ENCODE measurements at regions not wholly inside any gene's neighbourhood (a gene's known extent, or its start where the extent isn't known, plus 50 kb on each side); places are given as distances from the start of the nearest gene placed in this dataset.

DNA sequence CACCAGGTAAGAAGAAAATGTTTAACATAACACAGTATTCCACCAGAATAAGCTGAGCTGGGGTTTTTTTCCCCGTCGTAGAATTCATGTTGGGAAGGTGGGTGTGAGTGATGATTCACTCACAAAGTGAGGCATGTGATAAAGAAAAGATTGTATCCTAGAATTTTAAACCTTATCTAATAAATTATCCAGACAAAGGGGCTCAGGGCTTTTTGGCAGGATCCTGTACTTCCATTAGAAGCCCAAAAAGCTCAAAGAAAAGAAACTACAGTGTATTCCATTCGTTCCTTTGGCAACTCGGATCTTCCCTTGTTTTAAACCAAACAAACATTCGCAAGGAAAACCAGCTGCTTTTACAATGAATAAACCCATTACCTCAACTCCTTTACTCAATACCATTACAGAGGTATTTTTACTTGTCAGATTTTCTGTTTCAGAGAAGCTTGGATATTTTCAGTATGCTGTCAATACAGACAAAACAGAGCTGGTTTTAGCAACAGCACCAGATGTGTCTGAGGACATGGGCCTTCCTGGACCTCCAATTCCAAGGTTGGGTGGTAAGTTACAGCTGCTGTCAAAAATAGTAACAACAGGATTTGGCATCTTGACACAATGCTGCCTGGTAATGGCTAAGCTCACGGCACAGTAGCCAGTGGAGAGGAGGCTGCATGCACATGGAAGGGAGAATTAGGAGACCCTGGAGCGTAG, 159.9 kb upstream of the RUNX1 start:
- TF ChIP-seq, protein P1, sequence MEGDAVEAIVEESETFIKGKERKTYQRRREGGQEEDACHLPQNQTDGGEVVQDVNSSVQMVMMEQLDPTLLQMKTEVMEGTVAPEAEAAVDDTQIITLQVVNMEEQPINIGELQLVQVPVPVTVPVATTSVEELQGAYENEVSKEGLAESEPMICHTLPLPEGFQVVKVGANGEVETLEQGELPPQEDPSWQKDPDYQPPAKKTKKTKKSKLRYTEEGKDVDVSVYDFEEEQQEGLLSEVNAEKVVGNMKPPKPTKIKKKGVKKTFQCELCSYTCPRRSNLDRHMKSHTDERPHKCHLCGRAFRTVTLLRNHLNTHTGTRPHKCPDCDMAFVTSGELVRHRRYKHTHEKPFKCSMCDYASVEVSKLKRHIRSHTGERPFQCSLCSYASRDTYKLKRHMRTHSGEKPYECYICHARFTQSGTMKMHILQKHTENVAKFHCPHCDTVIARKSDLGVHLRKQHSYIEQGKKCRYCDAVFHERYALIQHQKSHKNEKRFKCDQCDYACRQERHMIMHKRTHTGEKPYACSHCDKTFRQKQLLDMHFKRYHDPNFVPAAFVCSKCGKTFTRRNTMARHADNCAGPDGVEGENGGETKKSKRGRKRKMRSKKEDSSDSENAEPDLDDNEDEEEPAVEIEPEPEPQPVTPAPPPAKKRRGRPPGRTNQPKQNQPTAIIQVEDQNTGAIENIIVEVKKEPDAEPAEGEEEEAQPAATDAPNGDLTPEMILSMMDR (IDR thresholded peaks at IDR 0.05; ENCODE audit: unreplicated experiment), result no peak
- H3K27me3 Mint-ChIP-seq (ENCODE audit: unreplicated experiment), result no peaks in the 10 kb centered on the region
- peaks cover 20% of the 10 kb centered on the region for H3K4me1 Mint-ChIP-seq (ENCODE audit: unreplicated experiment)
- DNase-seq (ENCODE audit: low spot score), result no peak
- H3K36me3 Mint-ChIP-seq (ENCODE audit: low read depth, unreplicated experiment), result no peaks in the 10 kb centered on the region
- H3K4me3 Mint-ChIP-seq (ENCODE audit: unreplicated experiment), result no peak overlapping the region
- no peaks in the 10 kb centered on the region for H3K9me3 Mint-ChIP-seq (ENCODE audit: unreplicated experiment)
- no peak overlapping the region for H3K27ac Mint-ChIP-seq (ENCODE audit: unreplicated experiment)

DNA sequence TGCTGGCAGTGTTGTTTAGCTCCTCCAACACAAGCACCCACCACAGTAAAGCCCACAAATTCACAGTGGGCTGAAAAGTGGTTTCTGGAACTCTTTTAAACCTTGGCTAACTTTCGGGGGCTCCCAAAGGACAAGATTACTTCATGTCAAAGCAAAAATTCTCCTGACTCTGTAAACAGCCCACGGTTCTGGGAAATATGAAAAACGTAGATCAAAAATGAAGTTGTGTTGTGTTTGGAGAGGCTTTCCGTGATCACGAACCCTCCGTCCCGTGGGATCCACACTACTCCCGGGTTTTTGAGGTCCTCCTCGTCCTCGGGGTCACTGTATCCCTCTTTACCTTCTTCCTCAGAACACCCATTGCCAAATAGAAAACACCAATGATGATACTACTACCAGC, 159.0 kb upstream of the RUNX1 start:
- DNase-seq (ENCODE audit: low spot score), result no peak
- peaks cover 28% of the 10 kb centered on the region for H3K4me1 Mint-ChIP-seq (ENCODE audit: unreplicated experiment)
- no peak overlapping the region for H3K27ac Mint-ChIP-seq (ENCODE audit: unreplicated experiment)
- H3K9me3 Mint-ChIP-seq (ENCODE audit: unreplicated experiment), result no peaks in the 10 kb centered on the region
- H3K36me3 Mint-ChIP-seq (ENCODE audit: low read depth, unreplicated experiment), result no peaks in the 10 kb centered on the region
- TF ChIP-seq, protein P1 (IDR thresholded peaks at IDR 0.05; ENCODE audit: unreplicated experiment), result no peak
- no peaks in the 10 kb centered on the region for H3K27me3 Mint-ChIP-seq (ENCODE audit: unreplicated experiment)
- no peak overlapping the region for H3K4me3 Mint-ChIP-seq (ENCODE audit: unreplicated experiment)

DNA sequence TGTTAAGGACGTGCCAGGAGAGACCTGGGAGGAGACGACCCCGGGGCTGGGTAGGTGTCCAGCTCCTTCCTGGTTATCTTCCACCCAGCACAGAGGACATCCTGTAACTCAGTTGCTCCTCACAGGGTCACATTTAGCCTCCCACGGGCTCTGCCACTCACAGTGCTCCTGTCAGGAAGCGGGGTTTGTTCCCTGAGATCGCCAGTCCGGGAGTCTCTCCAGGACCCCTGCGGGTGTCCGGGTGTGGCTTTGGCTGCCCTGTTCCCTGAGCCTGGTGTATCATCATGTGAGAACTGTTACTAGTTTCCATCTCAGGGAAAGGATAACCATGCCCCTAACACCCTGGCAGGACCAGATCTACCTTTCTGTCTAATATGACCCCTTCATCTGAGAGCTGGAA, 158.2 kb upstream of the RUNX1 start:
- Mint-ChIP-seq H3K4me1 (ENCODE audit: unreplicated experiment) (peaks cover 32% of the 10 kb centered on the region), H3K36me3 (ENCODE audit: low read depth, unreplicated experiment) (no peaks in the 10 kb centered on the region), H3K27me3 (ENCODE audit: unreplicated experiment) (no peaks in the 10 kb centered on the region), H3K27ac (ENCODE audit: unreplicated experiment) (no peak overlapping the region), H3K4me3 (ENCODE audit: unreplicated experiment) (no peak overlapping the region), H3K9me3 (ENCODE audit: unreplicated experiment) (no peaks in the 10 kb centered on the region)
- TF ChIP-seq, protein P1 (IDR thresholded peaks at IDR 0.05; ENCODE audit: unreplicated experiment), result no peak
- no peak for DNase-seq (ENCODE audit: low spot score)

DNA sequence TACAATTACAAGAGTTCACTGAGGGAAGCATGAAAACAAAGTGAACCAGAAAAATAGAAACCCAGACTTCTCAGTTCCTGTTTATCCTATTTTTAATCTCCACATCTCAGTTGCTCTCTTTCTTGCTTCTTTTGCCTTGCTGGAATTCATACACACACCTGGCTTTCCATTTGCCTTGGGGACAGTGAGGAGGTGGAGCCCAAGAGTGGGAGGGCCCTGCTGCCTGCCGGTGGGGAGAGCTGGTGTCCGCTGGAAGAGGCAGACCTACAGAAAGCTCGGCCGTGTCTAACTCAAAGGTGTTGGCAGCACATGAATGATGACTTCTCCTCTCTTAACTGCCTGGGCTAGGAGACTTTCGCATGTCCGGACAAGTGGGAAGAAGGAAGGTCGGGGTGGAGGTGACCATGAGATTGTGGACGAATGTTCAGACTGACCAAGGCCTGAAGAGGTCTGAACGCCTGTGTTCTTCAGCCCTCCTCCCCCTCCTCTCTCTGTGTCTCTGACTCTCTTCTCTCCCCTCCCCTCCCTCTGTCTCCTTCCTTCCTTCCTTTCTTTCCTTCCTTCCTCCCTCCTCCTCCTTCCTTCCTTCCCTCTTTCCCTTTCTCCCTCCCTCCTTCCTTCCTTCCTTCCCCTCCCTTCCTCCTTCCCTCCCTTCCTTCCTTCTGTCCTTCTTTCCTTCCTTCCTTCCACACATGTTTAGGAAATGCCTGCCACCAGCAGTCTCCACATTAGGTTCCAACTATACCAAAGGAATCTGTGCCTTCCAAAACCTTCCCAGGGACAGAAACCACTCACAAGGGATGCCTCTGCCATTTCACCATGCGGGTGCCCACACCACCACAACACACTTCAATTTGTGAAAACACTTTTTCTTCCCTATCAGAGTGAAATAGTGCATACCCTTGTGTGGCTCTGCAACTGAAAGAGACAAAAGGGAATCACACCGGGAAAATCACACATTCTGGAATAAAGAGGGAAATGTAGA, 157.3 kb upstream of the RUNX1 start:
- Mint-ChIP-seq H3K27me3 (ENCODE audit: unreplicated experiment) (no peaks in the 10 kb centered on the region), H3K9me3 (ENCODE audit: unreplicated experiment) (no peaks in the 10 kb centered on the region), H3K4me3 (ENCODE audit: unreplicated experiment) (no peak overlapping the region), H3K36me3 (ENCODE audit: low read depth, unreplicated experiment) (no peaks in the 10 kb centered on the region), H3K4me1 (ENCODE audit: unreplicated experiment) (peaks cover 32% of the 10 kb centered on the region), H3K27ac (ENCODE audit: unreplicated experiment) (no peak overlapping the region)
- DNase-seq (ENCODE audit: low spot score), result no peak
- TF ChIP-seq, protein P1 (IDR thresholded peaks at IDR 0.05; ENCODE audit: unreplicated experiment), result no peak

All from endothelial cell (in vitro differentiated cells).